Myocyte (in vitro differentiated cells): ENCODE measurements at regions not wholly inside any gene's neighbourhood (a gene's known extent, or its start where the extent isn't known, plus 50 kb on each side); places are given as distances from the start of the nearest gene placed in this dataset.

Source experiments
- DNase-seq: peaks from one replicate; pipeline ENCODE4 v3.0.0-alpha.2; 2012; ENCODE audit warnings: low read depth

GRCh38 chr22:46053563-46054090 is 76.7 kb upstream of the WNT7B start:
- peak; percentile 85 for DNase-seq

GRCh38 chr22:46054091-46055073 is 77.4 kb upstream of the WNT7B start:
- DNase-seq = peak; percentile 80

- peak; percentile 71 for DNase-seq
These were observed 78.4 kb upstream of the WNT7B start for GRCh38 chr22:46055181-46055875.

DNA sequence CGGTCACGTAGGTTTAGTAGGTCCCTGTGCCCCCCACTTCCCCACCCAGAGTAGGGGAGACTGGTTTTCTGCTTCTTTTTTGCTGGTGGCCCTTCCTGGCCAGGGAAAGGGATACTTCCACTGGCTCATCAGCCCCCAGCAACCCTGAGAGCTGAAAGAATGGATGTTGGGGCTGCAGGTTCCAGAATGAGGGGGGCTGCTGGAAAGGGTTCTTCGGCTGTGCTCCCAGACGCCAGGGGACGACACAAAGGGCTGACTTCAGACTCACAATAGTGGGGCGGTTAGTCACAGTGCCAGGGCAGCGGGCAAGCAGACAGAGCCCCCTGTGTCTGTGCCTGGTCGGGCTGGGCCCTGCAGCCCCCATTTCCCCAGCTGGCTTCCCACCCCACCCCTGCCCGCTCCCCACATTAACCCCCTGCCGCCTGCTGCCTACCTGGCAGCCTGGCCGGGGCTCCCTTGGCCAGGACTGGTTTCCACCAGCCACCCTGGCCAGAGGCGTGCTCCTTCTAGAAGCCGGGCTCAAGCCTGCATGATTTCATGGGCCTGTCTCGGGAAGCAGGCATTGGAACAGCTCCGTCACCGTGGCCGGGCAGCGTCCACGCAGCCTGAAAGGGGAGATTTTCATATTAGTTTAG is 79.1 kb upstream of the WNT7B start:
- DNase-seq = peak; percentile 77

DNA sequence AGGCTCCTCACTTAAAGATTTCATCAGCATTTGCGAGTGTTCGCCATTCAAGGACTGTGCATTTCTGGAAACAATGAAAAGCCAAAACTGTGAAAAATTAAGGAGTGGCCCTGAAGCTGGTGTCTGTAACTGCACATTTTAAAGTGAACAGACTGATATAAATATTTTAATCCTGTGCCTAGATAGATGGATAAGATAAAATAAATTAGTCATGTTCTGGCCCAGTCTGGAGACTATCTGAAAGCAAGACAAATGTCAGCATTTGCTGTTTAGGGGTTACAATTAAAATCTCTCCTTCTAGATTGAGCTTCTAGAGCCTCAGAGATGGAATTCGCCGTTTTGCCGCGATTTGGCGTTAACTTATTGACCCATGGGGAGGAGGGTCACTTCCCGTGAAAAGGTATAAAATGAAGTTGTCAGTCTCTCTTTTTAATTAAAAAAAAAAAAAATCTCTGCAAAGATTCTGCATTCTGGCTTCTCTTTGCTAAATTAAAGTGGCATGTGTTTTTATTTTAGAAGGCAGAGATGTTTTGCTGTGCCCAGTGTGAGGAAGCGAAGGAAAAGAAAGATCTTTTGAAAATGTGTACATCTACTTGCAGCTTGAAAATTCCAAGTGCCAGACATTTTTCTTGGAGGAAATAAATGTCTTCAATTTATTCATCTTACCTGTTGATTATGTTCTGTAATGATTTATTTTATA is 79.7 kb upstream of the WNT7B start:
- no peak for DNase-seq

DNA sequence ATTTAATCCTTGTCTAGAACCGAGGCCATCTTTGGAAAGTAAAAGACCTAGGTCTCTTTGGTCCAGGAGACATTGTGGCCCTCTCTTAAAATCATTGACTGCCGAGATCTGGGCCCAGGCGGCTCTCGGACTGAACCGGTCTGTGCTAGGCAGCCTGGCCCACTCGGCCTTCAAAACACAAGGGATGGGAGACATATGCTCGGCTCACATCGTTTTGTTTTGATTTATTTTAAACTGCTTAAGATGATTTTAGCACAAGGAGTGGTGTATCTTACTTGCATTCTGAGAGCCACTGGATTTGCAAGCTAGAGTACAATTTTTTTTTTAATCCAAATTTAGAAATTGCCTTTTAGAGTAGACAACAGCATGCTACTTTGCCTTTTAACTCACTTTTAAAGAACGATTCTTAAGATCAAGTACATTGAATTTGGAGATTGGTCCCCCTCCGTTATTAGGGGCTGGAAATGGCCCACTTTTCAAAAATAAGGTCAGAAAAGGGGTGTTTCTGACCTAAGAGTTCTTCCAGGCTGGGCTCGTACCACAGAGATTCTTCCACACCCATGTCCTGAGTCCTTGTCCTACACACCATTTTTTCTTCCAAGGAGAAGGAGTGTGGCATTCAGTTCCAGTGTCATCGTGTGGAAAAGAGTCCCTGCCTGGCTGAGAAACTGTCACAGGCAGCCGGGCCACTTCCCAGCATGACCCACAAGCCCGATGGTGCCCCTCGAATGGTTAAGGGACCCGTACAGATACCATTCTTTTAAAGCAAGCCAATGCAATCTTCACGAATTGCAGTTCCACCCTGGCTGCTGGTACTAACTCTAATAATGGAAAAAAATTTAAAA is 80.5 kb upstream of the WNT7B start:
- DNase-seq = peak; percentile 72

DNA sequence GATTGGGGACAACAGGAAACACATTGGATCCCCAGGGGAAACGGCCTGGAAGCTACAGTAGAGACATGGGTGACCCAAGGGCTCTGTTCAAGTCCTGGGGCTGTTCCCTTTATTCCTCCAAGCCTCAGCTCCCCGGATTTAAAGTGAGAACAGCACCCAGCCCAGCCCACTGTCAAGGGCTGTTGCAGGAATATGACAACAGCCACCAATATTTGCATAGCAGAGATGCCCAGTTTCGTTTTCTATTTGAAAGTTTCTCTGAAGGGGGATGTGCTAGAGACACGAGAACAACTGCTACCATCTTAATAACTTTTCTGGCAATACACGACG is 81.1 kb upstream of the WNT7B start:
- DNase-seq = peak; percentile 88

DNA sequence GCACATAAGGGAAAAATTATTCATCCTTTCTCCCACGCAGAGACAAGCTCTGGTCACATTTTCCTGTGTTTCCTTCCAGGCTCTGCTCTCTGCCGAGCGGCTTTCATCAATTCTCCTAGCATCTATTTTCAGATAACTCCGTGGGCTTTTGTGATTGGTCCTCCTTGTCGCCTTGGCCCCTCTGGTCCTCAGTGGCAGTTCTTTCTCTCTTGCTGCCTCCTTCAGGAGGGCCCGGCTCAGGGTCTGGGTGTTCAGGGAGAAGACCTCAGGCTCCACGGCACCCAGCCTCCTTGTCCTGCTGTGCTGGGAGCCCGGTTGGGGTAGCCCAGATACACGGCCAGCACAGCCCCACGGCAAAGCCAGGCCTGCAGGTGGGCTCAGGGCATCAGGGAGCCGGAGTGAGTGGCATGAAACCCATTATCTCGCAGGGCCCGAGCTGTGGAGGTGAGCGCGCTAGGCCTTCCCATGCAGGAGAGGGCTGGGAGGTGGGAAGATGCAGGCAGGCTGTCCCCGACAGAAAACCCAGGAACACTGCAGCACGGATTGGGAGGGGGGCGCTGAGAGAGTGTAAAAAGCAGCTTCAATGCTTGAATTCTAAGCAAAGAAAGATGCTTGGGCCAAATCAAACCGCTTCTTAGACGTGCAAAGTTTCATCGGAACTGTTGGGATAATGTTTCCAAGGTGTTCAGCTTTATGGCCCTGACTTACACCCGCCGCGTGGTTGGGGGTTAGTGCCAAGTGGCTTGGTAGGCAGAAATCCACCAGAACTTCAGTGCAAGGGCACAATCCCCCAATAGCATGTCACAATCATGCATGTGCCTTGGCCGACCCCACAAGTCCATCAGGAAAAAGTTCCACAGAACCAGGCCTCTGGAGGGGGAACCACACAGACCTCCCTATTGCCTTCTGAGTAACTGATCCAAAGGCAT is 81.9 kb upstream of the WNT7B start:
- DNase-seq = peak; percentile 73

- no peak for DNase-seq
These were observed 83.5 kb upstream of the WNT7B start for GRCh38 chr22:46060292-46061123.

DNA sequence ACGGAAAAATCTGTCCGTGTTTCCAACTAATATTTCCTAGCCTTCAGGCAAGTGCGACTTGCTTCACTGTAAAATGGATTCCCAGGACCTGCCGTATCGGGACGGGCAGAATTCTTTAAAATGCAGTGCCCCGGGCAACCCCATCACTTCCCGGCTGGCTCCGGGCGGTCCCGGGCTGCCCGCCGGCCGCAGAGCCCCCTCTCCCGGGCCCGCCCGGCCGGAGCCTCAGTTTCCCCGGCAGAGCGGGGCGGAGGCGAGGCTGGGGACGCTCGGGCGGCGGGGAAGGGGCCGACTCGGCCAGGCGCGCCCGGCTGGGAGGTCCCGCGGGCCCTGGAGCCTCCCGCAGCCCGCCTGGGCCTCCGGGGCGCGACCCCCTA is 84.2 kb upstream of the WNT7B start:
- no peak for DNase-seq

DNA sequence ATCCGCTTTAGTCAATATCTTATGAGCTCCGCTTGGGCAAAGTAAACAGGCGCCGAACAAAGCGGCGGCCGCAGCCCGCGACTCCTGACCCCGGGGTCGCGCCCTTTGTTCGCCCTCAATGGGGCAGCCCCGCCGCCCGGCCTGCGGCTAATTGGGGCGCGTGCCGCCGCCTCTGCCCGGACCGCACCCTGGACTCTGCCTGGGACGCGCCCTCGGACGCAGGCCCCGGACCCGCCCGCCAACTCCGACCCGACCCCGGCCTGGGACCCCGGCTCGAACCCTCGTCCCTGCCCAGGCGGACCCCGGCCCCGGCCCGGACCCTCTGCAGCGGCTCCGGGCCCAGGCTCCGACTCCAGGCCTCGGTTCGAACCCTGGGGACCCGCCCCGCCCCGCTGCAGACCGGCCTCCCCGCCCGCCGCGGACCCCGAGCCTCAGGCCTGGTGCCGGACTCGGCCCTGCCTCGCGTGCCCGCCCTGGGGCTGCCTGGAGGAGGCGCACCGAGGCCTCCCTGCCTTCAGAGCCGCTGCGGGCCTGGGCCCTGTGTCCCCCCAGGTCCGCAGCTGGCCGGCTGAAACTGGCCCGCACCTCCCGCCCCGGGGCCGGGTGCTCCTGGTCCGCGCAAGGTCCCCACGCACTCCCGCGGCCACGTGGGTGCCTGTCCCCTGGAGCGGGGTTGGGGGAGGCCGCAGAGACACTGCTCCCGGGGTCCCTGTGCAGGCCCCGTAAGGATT is 84.7 kb upstream of the WNT7B start:
- no peak for DNase-seq

GRCh38 chr22:46062232-46062615 is 85.3 kb upstream of the WNT7B start:
- DNase-seq = no peak

- DNase-seq = peak; percentile 39
These were observed 86.1 kb upstream of the WNT7B start for GRCh38 chr22:46062971-46063631.

DNA sequence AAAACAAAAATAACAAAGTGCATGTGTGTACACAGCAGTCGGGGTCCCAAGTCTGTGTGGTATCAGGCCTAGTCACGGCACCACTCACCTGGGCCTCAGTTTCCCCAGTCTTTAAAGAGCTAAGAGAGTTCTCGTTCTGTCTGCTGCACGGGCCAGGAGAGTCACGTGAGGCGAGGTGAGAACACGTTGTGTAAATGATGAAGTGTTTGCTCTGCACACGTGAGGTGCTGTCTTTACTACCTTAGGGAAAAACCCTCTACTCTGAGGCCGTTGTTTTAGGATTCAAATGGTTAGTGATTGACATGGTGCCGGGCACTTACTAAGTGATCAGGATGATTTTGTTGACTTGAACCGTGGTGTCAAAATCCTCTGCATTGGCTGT is 86.5 kb upstream of the PPARA start:
- no peak for DNase-seq

DNA sequence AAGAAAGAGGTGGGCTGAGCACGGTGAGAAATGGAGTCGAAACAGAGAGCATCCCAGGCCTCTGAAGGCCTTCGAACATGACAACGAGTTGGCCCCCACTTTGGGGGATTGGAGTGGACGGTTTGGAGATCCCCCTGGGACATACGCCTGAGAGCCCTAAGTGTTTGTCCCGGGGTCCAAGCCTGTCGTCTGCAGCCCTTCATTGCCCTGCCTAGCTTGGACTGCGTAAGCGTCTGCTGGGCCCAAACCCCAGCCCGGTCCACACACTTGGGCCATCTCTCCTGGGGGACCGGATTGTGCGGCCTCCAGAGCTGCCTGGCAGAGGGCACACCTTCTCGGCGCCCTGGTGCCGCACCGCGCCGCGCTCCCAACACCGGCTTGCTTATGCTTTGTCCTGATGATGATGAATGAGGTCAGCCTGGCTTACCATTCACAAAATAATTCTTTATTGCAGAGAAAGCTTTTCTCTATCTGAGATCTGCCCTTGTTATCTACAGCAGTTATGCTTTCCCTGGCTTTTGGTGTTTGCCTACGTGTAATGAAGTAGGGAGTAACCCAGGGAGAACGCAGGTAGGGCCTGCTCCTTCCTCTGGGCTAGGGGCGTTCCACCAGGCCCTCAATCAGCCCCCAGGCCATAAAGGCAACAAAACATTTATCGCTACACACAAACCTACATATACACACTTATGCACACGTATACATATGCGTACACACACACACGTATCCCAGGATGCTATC is 85.9 kb upstream of the PPARA start:
- peak; percentile 61 for DNase-seq

- peak; percentile 73 for DNase-seq
These were observed 85.2 kb upstream of the PPARA start for GRCh38 chr22:46064966-46065666.
